Nephron progenitor cell (in vitro differentiated cells): ENCODE measurements at regions not wholly inside any gene's neighbourhood (a gene's known extent, or its start where the extent isn't known, plus 50 kb on each side); places are given as distances from the start of the nearest gene placed in this dataset.

ENCODE experiments used
- DNase-seq: peaks from one replicate; pipeline ENCODE4 v3.0.0; 2021
- H3K27ac Mint-ChIP-seq: 2 replicates; pipeline ENCODE4 v1.8.0; 2021; ENCODE audit warnings: mild to moderate bottlenecking, moderate library complexity, mixed read lengths
- H3K27me3 Mint-ChIP-seq: 2 replicates; pipeline ENCODE4 v1.8.0; 2021; ENCODE audit warnings: mild to moderate bottlenecking, low read depth, mixed read lengths; ENCODE audit not compliant: poor library complexity
- H3K36me3 Mint-ChIP-seq: 2 replicates; pipeline ENCODE4 v1.8.0; 2021; ENCODE audit warnings: low read depth, mixed read lengths
- H3K4me1 Mint-ChIP-seq: 2 replicates; pipeline ENCODE4 v1.8.0; 2021; ENCODE audit warnings: mixed read lengths
- H3K4me3 Mint-ChIP-seq: 2 replicates; pipeline ENCODE4 v1.8.0; 2021; ENCODE audit warnings: mild to moderate bottlenecking, moderate library complexity, mixed read lengths
- H3K9me3 Mint-ChIP-seq: 2 replicates; pipeline ENCODE4 v1.8.0; 2021; ENCODE audit warnings: mild to moderate bottlenecking, moderate library complexity, mixed read lengths
- TF ChIP-seq, protein P1 (sequence below): fragments of 200-600 bp; sonication (generic); IDR thresholded peaks from 2 replicates; pipeline ENCODE4 v1.5.0; 2021; ENCODE audit warnings: antibody characterized with exemption

DNA sequence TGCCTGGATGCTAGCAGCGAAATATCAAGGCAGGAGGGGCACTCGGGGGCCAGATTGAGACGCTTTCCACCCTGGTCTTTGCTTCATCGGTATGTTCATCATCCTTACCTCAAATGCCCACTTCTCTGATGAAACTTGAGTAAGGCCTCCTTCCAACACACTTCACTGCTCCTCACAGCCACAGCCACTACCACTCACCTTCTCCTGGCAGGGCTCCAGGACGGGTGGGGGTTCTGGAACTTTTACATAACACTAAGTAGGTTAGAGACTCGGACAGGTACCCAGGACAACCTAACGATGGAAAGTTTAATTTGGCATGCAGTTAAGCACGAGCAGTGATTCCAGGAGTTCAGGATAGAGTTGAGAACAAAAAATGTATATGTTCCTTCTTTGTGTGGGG, 73.9 kb upstream of the SPAG17 start:
- H3K4me1 Mint-ChIP-seq: peaks cover 38% of the 10 kb centered on the region
- H3K27me3 Mint-ChIP-seq: peaks cover 7% of the 10 kb centered on the region
- no peak for DNase-seq
- H3K4me3 Mint-ChIP-seq: no peak overlapping the region
- no peak overlapping the region for H3K27ac Mint-ChIP-seq
- H3K9me3 Mint-ChIP-seq: no peaks in the 10 kb centered on the region
- no peaks in the 10 kb centered on the region for H3K36me3 Mint-ChIP-seq
- TF ChIP-seq, protein P1, sequence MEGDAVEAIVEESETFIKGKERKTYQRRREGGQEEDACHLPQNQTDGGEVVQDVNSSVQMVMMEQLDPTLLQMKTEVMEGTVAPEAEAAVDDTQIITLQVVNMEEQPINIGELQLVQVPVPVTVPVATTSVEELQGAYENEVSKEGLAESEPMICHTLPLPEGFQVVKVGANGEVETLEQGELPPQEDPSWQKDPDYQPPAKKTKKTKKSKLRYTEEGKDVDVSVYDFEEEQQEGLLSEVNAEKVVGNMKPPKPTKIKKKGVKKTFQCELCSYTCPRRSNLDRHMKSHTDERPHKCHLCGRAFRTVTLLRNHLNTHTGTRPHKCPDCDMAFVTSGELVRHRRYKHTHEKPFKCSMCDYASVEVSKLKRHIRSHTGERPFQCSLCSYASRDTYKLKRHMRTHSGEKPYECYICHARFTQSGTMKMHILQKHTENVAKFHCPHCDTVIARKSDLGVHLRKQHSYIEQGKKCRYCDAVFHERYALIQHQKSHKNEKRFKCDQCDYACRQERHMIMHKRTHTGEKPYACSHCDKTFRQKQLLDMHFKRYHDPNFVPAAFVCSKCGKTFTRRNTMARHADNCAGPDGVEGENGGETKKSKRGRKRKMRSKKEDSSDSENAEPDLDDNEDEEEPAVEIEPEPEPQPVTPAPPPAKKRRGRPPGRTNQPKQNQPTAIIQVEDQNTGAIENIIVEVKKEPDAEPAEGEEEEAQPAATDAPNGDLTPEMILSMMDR: no peak

DNA sequence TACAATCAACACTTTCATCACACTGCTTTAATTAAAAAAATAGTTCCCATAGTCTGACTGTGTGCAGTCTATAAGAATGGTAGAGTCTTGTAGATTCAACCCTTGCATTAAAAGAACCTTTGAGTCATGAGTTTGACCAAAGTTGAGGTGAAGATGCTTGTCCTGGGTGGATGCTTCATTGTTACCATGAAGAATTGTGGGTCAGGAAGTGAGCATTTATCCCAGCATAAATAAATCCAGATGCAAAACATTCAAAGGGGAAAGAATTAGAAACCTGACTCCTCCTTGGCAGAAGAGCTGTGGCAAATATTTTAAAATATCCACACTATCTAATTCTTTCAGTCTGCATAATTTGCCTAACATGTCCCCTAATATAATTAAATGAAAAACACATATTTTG, 72.9 kb upstream of the SPAG17 start:
- TF ChIP-seq, protein P1: no peak
- peaks cover 7% of the 10 kb centered on the region for H3K27me3 Mint-ChIP-seq
- H3K4me3 Mint-ChIP-seq: no peak overlapping the region
- no peaks in the 10 kb centered on the region for H3K36me3 Mint-ChIP-seq
- H3K9me3 Mint-ChIP-seq: no peaks in the 10 kb centered on the region
- no peak overlapping the region for H3K27ac Mint-ChIP-seq
- H3K4me1 Mint-ChIP-seq: peaks cover 42% of the 10 kb centered on the region
- no peak for DNase-seq

DNA sequence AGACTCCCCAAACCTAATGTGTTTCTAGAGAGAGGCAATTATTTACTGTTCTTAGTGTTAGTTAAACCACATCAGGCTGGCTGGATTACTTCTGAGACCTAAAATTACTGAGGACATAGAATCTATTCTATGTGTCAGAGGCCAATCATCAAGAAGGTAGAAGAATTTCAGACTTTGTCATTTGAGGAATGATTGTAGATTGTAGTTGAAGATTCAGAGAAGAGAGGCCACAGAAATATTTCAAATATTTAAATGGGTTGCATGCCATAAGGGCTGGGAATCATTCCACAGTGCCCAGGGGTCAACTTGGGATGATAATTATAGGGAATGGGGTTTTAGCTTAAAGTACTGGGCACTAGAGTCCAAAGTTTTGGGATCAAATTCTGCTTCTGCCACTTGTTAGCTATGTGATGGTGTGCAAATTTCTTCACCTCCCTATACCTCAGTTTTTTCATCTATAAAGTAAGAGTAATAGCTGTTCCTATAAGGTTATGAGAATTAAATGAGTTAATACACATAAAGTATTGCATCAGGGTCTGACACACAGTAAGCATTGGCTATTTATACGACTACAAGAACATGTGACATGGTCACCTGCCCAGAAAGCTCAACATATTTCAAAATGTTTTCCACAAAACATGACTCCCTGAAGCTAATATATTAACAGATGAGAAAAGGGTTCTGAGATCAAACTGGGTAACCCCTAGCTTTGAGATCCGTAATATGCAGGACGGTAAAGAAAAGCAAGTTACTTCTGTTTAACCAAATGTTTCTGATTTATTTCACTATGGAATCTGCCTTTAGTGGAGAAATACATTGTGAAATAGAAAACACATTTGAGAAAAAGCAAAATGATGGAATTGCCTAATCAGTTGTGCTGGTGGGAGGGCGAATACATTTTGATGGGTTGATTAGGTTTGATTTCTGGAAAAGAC, 69.7 kb upstream of the SPAG17 start:
- Mint-ChIP-seq H3K4me3 (no peak overlapping the region), H3K9me3 (no peaks in the 10 kb centered on the region), H3K4me1 (peaks cover 65% of the 10 kb centered on the region), H3K27ac (no peak overlapping the region), H3K27me3 (peaks cover 3% of the 10 kb centered on the region), H3K36me3 (no peaks in the 10 kb centered on the region)
- TF ChIP-seq, protein P1: no peak
- no peak for DNase-seq

DNA sequence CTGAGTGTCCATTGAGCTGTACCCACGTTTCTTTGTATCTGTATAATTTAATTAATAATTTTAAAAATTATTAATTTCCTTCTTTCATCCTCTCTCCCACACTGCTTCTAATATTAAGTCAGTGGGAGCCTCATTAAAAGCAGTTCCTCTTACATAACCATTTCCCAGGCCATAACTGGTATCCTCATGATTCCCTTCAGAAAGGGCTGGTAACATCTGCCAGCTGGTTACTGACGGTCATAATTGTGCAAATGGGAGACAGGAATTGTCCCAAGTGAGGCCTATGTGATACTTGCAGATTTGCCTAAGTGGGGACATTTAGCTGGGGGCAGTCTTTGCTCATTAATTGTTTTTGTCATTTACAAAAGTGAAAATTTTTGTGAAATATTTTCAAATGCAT, 69.0 kb upstream of the SPAG17 start:
- TF ChIP-seq, protein P1: no peak
- Mint-ChIP-seq H3K27ac (no peak overlapping the region), H3K4me1 (peaks cover 65% of the 10 kb centered on the region), H3K4me3 (no peak overlapping the region), H3K27me3 (peaks cover 3% of the 10 kb centered on the region), H3K9me3 (no peaks in the 10 kb centered on the region), H3K36me3 (no peaks in the 10 kb centered on the region)
- DNase-seq: no peak

DNA sequence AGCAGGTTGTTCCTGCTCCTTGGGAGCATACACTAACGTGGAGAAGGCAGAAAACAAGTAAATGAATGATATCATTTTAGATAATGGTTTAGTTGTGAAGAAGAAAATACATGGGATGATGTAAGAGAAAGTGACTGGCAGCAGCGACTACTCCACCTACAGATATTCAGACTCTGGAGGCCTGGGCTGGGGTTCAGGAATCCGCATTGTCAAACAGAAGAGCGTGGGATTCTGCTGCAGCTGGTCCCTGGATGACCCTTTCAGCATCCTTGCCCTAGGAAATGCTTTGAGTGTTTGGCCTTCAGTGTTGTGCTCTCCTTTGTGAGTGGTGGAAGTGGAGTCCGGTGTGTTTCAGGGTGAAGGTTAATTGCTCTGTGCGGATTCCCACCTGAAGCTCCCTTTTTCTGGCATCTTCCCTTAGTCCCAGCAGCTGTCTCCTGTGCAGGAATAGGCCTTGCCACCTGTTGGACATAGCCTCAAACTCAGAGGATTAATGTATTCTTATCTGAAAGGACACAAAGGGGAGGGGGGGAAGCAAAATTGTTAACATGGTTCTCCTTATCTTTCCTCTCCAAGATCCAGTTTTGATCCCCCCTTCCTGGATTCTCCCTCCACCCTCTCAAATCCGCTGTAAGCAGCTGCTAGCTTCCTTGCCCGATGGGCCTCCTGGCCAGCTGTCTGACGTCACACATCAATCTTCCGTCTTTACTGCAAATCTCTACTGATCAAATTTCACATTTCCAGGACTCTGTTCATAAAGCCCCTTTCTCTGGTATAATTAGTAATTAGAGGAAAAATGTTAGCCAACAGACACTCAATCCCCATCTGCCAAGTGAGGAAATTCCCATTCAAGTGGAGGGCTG, 68.3 kb upstream of the SPAG17 start:
- TF ChIP-seq, protein P1: no peak
- Mint-ChIP-seq H3K4me1 (peaks cover 66% of the 10 kb centered on the region), H3K27me3 (peaks cover 3% of the 10 kb centered on the region), H3K4me3 (no peak overlapping the region), H3K36me3 (no peaks in the 10 kb centered on the region), H3K27ac (no peak overlapping the region), H3K9me3 (no peaks in the 10 kb centered on the region)
- DNase-seq: no peak
